OCI-LY1 (cell line): ENCODE measurements at regions not wholly inside any gene's neighbourhood (a gene's known extent, or its start where the extent isn't known, plus 50 kb on each side); places are given as distances from the start of the nearest gene placed in this dataset.

Experiments used
- EZH2 ChIP-seq: fragments of 200-600 bp; sonication (generic), shearing (Covaris generic); IDR thresholded peaks from 2 replicates; pipeline ENCODE4 v1.8.0; 2017; ENCODE audit warnings: borderline replicate concordance, mixed run types, mild to moderate bottlenecking, antibody characterized with exemption, low read length, moderate library complexity, mixed read lengths
- TF ChIP-seq, protein P1 (sequence below): fragments of 200-600 bp; sonication (generic), shearing (Covaris generic); IDR thresholded peaks from 2 replicates; pipeline ENCODE4 v1.5.1; 2017; ENCODE audit warnings: mild to moderate bottlenecking, antibody characterized with exemption, low read length, moderate library complexity, mixed read lengths

DNA sequence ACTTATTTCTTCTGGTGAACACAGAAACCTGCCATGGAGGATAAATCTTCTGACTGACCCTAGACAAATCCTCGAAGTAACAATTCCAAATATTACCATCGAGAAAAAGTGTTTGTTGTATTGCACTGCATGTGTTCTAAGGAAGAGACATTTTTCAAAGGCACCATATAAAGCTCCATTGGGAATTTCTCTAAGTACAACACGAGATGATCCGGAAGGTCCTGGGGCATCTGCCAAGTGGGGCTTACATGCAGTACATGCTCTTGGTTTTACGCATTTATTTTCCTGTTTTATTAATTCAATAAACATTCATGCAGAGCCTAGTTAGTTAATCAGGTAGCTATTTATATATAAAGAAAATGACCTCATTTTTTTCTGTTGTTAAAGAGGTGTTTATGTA, 692.0 kb upstream of the IGFBP3 start:
- TF ChIP-seq, protein P1, sequence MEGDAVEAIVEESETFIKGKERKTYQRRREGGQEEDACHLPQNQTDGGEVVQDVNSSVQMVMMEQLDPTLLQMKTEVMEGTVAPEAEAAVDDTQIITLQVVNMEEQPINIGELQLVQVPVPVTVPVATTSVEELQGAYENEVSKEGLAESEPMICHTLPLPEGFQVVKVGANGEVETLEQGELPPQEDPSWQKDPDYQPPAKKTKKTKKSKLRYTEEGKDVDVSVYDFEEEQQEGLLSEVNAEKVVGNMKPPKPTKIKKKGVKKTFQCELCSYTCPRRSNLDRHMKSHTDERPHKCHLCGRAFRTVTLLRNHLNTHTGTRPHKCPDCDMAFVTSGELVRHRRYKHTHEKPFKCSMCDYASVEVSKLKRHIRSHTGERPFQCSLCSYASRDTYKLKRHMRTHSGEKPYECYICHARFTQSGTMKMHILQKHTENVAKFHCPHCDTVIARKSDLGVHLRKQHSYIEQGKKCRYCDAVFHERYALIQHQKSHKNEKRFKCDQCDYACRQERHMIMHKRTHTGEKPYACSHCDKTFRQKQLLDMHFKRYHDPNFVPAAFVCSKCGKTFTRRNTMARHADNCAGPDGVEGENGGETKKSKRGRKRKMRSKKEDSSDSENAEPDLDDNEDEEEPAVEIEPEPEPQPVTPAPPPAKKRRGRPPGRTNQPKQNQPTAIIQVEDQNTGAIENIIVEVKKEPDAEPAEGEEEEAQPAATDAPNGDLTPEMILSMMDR: no peak
- no peak for TF ChIP-seq EZH2
